ENCODE measurements at regions not wholly inside any gene's neighbourhood (a gene's known extent, or its start where the extent isn't known, plus 50 kb on each side); places are given as distances from the start of the nearest gene placed in this dataset.

DNA sequence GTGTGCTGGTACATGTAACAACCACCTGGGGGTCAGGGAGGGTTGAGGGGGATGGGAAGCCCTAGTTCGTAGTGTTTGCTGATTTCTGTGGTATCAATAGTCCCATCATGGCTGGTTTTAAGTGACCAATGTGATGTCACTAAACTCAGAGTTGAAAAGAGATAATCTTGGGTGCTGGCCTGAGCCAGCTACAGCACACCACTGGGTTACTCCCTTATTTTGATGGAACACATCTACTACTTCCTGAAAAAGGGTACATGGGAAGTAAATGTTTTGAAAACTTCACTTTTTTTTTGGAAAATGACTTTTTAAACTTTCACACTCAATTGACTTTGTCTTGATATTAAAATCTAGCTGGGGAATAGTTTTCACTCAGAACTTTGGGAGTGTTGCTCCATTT, 87.0 kb upstream of the CXCR4 start:
- TF ChIP-seq HDGF (IDR thresholded peaks at IDR 0.05; ENCODE audit: borderline replicate concordance) (no peak), ARNT (IDR thresholded peaks at IDR 0.05) (no peak), LEF1 (IDR thresholded peaks at IDR 0.05; ENCODE audit: borderline replicate concordance) (no peak), SP1 (IDR thresholded peaks at IDR 0.05) (no peak), ELF4 (IDR thresholded peaks at IDR 0.05) (no peak), FOXK2 (IDR thresholded peaks at IDR 0.05) (no peak), TARDBP (IDR thresholded peaks at IDR 0.05) (no peak), FOXA1 (IDR thresholded peaks at IDR 0.05) (no peak), FOXM1 (IDR thresholded peaks at IDR 0.05; ENCODE audit: borderline replicate concordance) (no peak), PKNOX1 (IDR thresholded peaks at IDR 0.05) (no peak), BHLHE40 (IDR thresholded peaks at IDR 0.05; ENCODE audit: borderline replicate concordance) (no peak), NFRKB (IDR thresholded peaks at IDR 0.05) (no peak), ZNF384 (IDR thresholded peaks at IDR 0.05) (no peak), SUZ12 (IDR thresholded peaks at IDR 0.05) (no peak)

All from HEK293T (cell line).